ENCODE measurements at regions not wholly inside any gene's neighbourhood (a gene's known extent, or its start where the extent isn't known, plus 50 kb on each side); places are given as distances from the start of the nearest gene placed in this dataset.

GRCh38 chr1:60826320-60827094 is 255.9 kb upstream of the NFIA start:
- ChIA-PET POLR2A (no interaction called here), CTCF (interaction anchor here (0.6 to 1.7 kb wide), 4 partner anchors 9 to 670 kb away, joined by 3 to 5 read pairs (median 3); no protein-coding TSS in a partner anchor)
- Mint-ChIP-seq H3K27me3 (ENCODE audit: low read depth) (no peaks in the 10 kb centered on the region), H3K4me1 (no peaks in the 10 kb centered on the region), H3K27ac (no peak overlapping the region), H3K4me3 (no peak overlapping the region), H3K9me3 (peaks cover 14% of the 10 kb centered on the region), H3K36me3 (peaks cover 5% of the 10 kb centered on the region)
- ATAC-seq (no peak), DNase-seq (ENCODE audit: low spot score) (no peak)
- TF ChIP-seq JAZF1 (CRISPR knock-in tag; IDR thresholded peaks at IDR 0.05) (no peak), JUN (CRISPR knock-in tag; IDR thresholded peaks at IDR 0.05) (no peak), ATF2 (CRISPR knock-in tag; IDR thresholded peaks at IDR 0.05; ENCODE audit: borderline replicate concordance, low read depth) (no peak), EMX1 (CRISPR knock-in tag; IDR thresholded peaks at IDR 0.05) (no peak), ESRRA (CRISPR knock-in tag; IDR thresholded peaks at IDR 0.05; ENCODE audit: borderline replicate concordance) (no peak), RELA (CRISPR knock-in tag; IDR thresholded peaks at IDR 0.05; ENCODE audit: borderline replicate concordance) (no peak), CREB1 (CRISPR knock-in tag; IDR thresholded peaks at IDR 0.05) (no peak), AFF4 (CRISPR knock-in tag; IDR thresholded peaks at IDR 0.05; ENCODE audit: borderline replicate concordance) (no peak), HMGA2 (CRISPR knock-in tag; IDR thresholded peaks at IDR 0.05) (no peak), FOXJ3 (CRISPR knock-in tag; IDR thresholded peaks at IDR 0.05; ENCODE audit: borderline replicate concordance) (no peak), NR3C1 (CRISPR knock-in tag; conservative IDR thresholded peaks at IDR 0.05; ENCODE audit: low read depth) (no peak), ETV6 (CRISPR knock-in tag; IDR thresholded peaks at IDR 0.05) (no peak), SMAD3 (CRISPR knock-in tag; IDR thresholded peaks at IDR 0.05; ENCODE audit: borderline replicate concordance) (no peak)
- TF ChIP-seq, protein P1, sequence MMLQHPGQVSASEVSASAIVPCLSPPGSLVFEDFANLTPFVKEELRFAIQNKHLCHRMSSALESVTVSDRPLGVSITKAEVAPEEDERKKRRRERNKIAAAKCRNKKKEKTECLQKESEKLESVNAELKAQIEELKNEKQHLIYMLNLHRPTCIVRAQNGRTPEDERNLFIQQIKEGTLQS (CRISPR knock-in tag; conservative IDR thresholded peaks at IDR 0.05): no peak
- TF ChIP-seq, protein P2, sequence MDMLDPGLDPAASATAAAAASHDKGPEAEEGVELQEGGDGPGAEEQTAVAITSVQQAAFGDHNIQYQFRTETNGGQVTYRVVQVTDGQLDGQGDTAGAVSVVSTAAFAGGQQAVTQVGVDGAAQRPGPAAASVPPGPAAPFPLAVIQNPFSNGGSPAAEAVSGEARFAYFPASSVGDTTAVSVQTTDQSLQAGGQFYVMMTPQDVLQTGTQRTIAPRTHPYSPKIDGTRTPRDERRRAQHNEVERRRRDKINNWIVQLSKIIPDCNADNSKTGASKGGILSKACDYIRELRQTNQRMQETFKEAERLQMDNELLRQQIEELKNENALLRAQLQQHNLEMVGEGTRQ (CRISPR knock-in tag; IDR thresholded peaks at IDR 0.05): no peak
- TF ChIP-seq, protein P3, sequence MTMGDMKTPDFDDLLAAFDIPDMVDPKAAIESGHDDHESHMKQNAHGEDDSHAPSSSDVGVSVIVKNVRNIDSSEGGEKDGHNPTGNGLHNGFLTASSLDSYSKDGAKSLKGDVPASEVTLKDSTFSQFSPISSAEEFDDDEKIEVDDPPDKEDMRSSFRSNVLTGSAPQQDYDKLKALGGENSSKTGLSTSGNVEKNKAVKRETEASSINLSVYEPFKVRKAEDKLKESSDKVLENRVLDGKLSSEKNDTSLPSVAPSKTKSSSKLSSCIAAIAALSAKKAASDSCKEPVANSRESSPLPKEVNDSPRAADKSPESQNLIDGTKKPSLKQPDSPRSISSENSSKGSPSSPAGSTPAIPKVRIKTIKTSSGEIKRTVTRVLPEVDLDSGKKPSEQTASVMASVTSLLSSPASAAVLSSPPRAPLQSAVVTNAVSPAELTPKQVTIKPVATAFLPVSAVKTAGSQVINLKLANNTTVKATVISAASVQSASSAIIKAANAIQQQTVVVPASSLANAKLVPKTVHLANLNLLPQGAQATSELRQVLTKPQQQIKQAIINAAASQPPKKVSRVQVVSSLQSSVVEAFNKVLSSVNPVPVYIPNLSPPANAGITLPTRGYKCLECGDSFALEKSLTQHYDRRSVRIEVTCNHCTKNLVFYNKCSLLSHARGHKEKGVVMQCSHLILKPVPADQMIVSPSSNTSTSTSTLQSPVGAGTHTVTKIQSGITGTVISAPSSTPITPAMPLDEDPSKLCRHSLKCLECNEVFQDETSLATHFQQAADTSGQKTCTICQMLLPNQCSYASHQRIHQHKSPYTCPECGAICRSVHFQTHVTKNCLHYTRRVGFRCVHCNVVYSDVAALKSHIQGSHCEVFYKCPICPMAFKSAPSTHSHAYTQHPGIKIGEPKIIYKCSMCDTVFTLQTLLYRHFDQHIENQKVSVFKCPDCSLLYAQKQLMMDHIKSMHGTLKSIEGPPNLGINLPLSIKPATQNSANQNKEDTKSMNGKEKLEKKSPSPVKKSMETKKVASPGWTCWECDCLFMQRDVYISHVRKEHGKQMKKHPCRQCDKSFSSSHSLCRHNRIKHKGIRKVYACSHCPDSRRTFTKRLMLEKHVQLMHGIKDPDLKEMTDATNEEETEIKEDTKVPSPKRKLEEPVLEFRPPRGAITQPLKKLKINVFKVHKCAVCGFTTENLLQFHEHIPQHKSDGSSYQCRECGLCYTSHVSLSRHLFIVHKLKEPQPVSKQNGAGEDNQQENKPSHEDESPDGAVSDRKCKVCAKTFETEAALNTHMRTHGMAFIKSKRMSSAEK (CRISPR knock-in tag; IDR thresholded peaks at IDR 0.05; ENCODE audit: borderline replicate concordance): no peak
